ENCODE measurements at regions not wholly inside any gene's neighbourhood (a gene's known extent, or its start where the extent isn't known, plus 50 kb on each side); places are given as distances from the start of the nearest gene placed in this dataset.

- Histone ChIP-seq H3K9me3 (ENCODE audit: control insufficient read depth, low read length) (no peaks in the 10 kb centered on the region), H3K4me3 (ENCODE audit: low read length) (no peak overlapping the region), H3K9ac (ENCODE audit: low read length) (no peak overlapping the region), H3K27me3 (replicated peaks; ENCODE audit: control insufficient read depth, insufficient read depth, low read length) (no peaks in the 10 kb centered on the region), H3K4me1 (ENCODE audit: control insufficient read depth, insufficient read depth, low read length) (peaks cover 2% of the 10 kb centered on the region), H3K36me3 (ENCODE audit: control insufficient read depth, insufficient read depth, low read length, severe bottlenecking) (no peaks in the 10 kb centered on the region)
- DNase-seq (ENCODE audit: low read depth): no peak
These were observed 138.8 kb upstream of the CDH10 start for GRCh38 chr5:24783596-24783995.

DNA sequence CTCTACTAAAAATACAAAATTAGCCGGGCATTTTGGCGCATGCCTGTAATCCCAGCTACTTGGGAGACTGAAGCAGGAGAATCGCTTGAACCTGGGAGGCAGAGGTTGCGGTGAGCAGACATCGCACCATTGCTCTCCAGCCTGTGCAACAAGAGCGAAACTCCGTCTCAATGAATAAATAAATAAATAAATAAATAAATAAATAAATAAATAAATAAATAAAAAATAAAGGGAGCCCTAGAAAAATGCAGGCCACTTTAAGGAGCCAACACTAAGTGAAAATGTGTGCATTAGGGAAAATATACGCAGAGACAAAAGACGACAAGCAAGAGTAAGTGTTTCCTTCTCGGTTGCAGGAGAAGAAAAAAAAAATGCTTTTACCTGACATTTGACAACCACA is 132.6 kb upstream of the CDH10 start:
- Histone ChIP-seq H3K36me3 (ENCODE audit: control insufficient read depth, insufficient read depth, low read length, severe bottlenecking) (no peaks in the 10 kb centered on the region), H3K9me3 (ENCODE audit: control insufficient read depth, low read length) (no peaks in the 10 kb centered on the region)

DNA sequence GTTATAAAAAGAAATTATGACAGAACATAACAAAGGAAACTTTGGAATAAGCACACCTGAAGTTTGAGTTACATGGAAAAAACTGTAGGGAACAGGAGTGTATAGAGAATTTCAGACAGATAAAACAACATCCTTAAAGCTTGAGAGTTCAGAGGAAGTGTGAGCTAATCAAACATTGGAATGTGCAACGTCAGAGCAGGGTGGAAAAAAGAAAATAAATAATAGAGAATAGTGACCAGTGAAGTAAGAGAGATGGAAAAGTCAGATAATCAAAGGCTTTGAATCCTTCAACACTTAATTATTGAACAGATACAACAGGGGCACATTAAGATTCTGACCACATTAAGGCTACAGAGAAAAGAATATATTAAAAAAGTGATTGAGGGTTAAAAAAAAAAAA is 128.5 kb upstream of the CDH10 start:
- no peaks in the 10 kb centered on the region for H3K27me3 ChIP-seq (replicated peaks; ENCODE audit: control insufficient read depth, insufficient read depth, low read length)
- peak; percentile 64 for DNase-seq (ENCODE audit: low read depth)
- H3K4me1 ChIP-seq (ENCODE audit: control insufficient read depth, insufficient read depth, low read length): no peaks in the 10 kb centered on the region
- no peaks in the 10 kb centered on the region for H3K9me3 ChIP-seq (ENCODE audit: control insufficient read depth, low read length)
- H3K9ac ChIP-seq (ENCODE audit: low read length): no peak overlapping the region
- no peak overlapping the region for H3K4me3 ChIP-seq (ENCODE audit: low read length)
- no peaks in the 10 kb centered on the region for H3K36me3 ChIP-seq (ENCODE audit: control insufficient read depth, insufficient read depth, low read length, severe bottlenecking)

More for the DNA sequence above, 132.6 kb upstream of the CDH10 start:
- no peak overlapping the region for H3K9ac ChIP-seq (ENCODE audit: low read length)
- no peaks in the 10 kb centered on the region for H3K27me3 ChIP-seq (replicated peaks; ENCODE audit: control insufficient read depth, insufficient read depth, low read length)
- no peak overlapping the region for H3K4me3 ChIP-seq (ENCODE audit: low read length)
- H3K4me1 ChIP-seq (ENCODE audit: control insufficient read depth, insufficient read depth, low read length): no peaks in the 10 kb centered on the region
- DNase-seq (ENCODE audit: low read depth): no peak

GRCh38 chr5:24767086-24767485 is 122.3 kb upstream of the CDH10 start:
- no peaks in the 10 kb centered on the region for H3K4me1 ChIP-seq (ENCODE audit: control insufficient read depth, insufficient read depth, low read length)
- DNase-seq (ENCODE audit: low read depth): peak; percentile 55
- H3K4me3 ChIP-seq (ENCODE audit: low read length): no peak overlapping the region
- no peaks in the 10 kb centered on the region for H3K36me3 ChIP-seq (ENCODE audit: control insufficient read depth, insufficient read depth, low read length, severe bottlenecking)
- H3K9ac ChIP-seq (ENCODE audit: low read length): no peak overlapping the region
- H3K27me3 ChIP-seq (replicated peaks; ENCODE audit: control insufficient read depth, insufficient read depth, low read length): no peaks in the 10 kb centered on the region
- H3K9me3 ChIP-seq (ENCODE audit: control insufficient read depth, low read length): no peaks in the 10 kb centered on the region

DNA sequence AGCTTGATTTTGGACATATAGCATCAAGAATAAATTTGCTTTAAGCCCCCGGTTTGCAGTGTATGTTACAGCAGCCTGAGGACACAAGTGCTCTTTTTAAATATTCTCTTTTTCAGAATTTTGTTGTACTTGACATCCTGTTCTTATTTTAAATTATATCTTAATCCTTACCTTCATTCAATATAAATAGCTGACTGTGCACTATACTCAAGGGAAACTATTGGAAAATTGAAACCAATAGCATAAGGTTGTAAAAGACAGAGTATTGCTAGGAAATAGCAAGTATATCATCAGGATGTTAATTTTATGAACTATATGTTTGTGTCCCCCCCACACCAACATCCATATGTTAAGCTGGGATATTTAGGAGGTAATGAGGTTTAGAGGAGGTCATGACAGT is 120.4 kb upstream of the CDH10 start:
- Histone ChIP-seq H3K27me3 (replicated peaks; ENCODE audit: control insufficient read depth, insufficient read depth, low read length) (no peaks in the 10 kb centered on the region), H3K36me3 (ENCODE audit: control insufficient read depth, insufficient read depth, low read length, severe bottlenecking) (no peaks in the 10 kb centered on the region), H3K4me3 (ENCODE audit: low read length) (no peak overlapping the region), H3K9ac (ENCODE audit: low read length) (no peak overlapping the region), H3K9me3 (ENCODE audit: control insufficient read depth, low read length) (peaks cover 2% of the 10 kb centered on the region), H3K4me1 (ENCODE audit: control insufficient read depth, insufficient read depth, low read length) (no peaks in the 10 kb centered on the region)
- DNase-seq (ENCODE audit: low read depth): no peak

DNA sequence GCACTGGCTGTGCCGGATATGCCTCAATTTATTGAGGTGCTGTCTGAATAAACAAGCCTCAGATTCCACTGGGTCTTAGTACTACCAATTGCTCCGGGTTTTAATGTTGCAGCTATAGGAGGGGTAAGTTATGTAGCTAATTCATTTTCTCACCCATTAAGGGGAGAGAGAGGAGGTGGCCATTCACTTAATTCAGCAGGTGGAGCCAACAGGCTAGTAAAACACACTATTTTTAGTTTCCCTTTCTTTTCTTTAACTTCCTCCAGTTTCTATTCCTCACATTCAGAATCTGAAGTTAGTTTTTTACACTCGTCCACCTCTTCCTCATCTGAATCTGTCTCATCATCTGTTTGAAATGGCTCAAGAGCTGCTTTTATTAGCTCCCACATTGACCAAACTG is 105.6 kb upstream of the CDH10 start:
- Histone ChIP-seq H3K4me3 (ENCODE audit: low read length) (no peak overlapping the region), H3K9ac (ENCODE audit: low read length) (no peak overlapping the region), H3K4me1 (ENCODE audit: control insufficient read depth, insufficient read depth, low read length) (no peaks in the 10 kb centered on the region), H3K9me3 (ENCODE audit: control insufficient read depth, low read length) (no peaks in the 10 kb centered on the region), H3K36me3 (ENCODE audit: control insufficient read depth, insufficient read depth, low read length, severe bottlenecking) (no peaks in the 10 kb centered on the region), H3K27me3 (replicated peaks; ENCODE audit: control insufficient read depth, insufficient read depth, low read length) (no peaks in the 10 kb centered on the region)
- no peak for DNase-seq (ENCODE audit: low read depth)

GRCh38 chr5:24749701-24750100 is 104.9 kb upstream of the CDH10 start:
- Histone ChIP-seq H3K9ac (ENCODE audit: low read length) (no peak overlapping the region), H3K4me3 (ENCODE audit: low read length) (no peak overlapping the region), H3K27me3 (replicated peaks; ENCODE audit: control insufficient read depth, insufficient read depth, low read length) (no peaks in the 10 kb centered on the region), H3K36me3 (ENCODE audit: control insufficient read depth, insufficient read depth, low read length, severe bottlenecking) (no peaks in the 10 kb centered on the region), H3K9me3 (ENCODE audit: control insufficient read depth, low read length) (no peaks in the 10 kb centered on the region), H3K4me1 (ENCODE audit: control insufficient read depth, insufficient read depth, low read length) (no peaks in the 10 kb centered on the region)
- no peak for DNase-seq (ENCODE audit: low read depth)

DNA sequence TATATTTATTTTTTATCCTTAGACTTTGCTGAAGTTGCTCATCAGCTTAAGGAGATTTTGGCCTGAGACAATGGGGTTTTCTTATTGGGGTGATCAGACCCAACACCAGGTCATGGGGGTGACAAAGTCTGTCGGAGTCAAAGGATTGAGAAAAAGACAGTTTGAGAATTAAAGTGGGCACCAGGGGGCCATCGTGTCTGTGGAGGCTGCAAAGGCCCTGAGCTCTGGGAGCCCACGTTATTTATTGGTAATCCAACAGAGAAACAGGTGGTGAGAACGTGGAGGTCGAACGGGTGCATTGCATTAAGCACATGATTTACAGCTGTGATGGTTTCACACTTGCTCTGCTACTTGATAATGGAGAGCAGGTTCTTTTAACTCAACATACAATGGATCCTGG is 102.5 kb upstream of the CDH10 start:
- H3K9ac ChIP-seq (ENCODE audit: low read length): no peak overlapping the region
- H3K9me3 ChIP-seq (ENCODE audit: control insufficient read depth, low read length): no peaks in the 10 kb centered on the region

DNA sequence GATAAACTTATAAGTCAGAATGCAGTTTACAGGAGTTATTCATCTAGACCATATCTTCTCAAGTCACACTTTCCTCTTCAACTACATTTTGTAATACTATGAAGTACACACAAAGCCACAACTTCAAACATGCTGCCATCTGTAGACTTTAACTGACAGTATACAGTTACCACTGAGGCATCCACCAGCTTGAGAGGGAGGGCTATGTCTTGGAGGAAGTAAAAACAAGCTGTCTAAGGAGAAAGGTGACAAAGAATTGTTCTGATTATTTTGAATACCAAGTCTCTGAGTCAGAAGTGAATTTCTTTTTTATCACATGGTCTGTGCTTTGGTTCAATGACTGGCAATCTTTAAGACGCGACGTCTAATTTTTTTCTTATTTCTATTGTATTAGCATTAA is 97.6 kb upstream of the CDH10 start:
- Histone ChIP-seq H3K9me3 (ENCODE audit: control insufficient read depth, low read length) (no peaks in the 10 kb centered on the region), H3K36me3 (ENCODE audit: control insufficient read depth, insufficient read depth, low read length, severe bottlenecking) (no peaks in the 10 kb centered on the region), H3K4me1 (ENCODE audit: control insufficient read depth, insufficient read depth, low read length) (no peaks in the 10 kb centered on the region), H3K4me3 (ENCODE audit: low read length) (no peak overlapping the region), H3K27me3 (replicated peaks; ENCODE audit: control insufficient read depth, insufficient read depth, low read length) (no peaks in the 10 kb centered on the region), H3K9ac (ENCODE audit: low read length) (no peak overlapping the region)
- peak; percentile 20 for DNase-seq (ENCODE audit: low read depth)

More for the DNA sequence above, 102.5 kb upstream of the CDH10 start:
- Histone ChIP-seq H3K27me3 (replicated peaks; ENCODE audit: control insufficient read depth, insufficient read depth, low read length) (no peaks in the 10 kb centered on the region), H3K4me3 (ENCODE audit: low read length) (no peak overlapping the region), H3K36me3 (ENCODE audit: control insufficient read depth, insufficient read depth, low read length, severe bottlenecking) (no peaks in the 10 kb centered on the region), H3K4me1 (ENCODE audit: control insufficient read depth, insufficient read depth, low read length) (no peaks in the 10 kb centered on the region)
- DNase-seq (ENCODE audit: low read depth): no peak

DNA sequence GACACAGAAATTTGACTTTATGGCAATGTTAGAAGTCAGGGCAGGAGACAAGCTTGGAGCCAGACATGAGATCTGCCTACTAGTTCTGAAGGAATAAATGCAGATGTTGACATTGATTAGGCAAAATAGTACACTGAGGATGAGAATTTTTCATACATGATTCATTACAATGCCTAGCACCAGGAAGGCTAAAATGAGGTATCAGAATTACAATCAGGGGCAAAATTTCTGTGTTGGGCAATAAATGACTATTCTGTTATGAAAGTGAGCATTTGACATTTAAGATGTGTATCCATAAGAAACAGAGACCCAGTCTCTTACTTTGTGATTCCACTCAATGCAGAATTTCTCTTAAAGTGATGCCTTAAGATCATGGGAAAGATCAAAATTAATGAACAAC is 92.4 kb upstream of the CDH10 start:
- peak; percentile 14 for DNase-seq (ENCODE audit: low read depth)
- no peak overlapping the region for H3K4me3 ChIP-seq (ENCODE audit: low read length)
- no peaks in the 10 kb centered on the region for H3K27me3 ChIP-seq (replicated peaks; ENCODE audit: control insufficient read depth, insufficient read depth, low read length)
- no peaks in the 10 kb centered on the region for H3K4me1 ChIP-seq (ENCODE audit: control insufficient read depth, insufficient read depth, low read length)
- H3K9ac ChIP-seq (ENCODE audit: low read length): no peak overlapping the region
- no peaks in the 10 kb centered on the region for H3K36me3 ChIP-seq (ENCODE audit: control insufficient read depth, insufficient read depth, low read length, severe bottlenecking)
- no peaks in the 10 kb centered on the region for H3K9me3 ChIP-seq (ENCODE audit: control insufficient read depth, low read length)

DNA sequence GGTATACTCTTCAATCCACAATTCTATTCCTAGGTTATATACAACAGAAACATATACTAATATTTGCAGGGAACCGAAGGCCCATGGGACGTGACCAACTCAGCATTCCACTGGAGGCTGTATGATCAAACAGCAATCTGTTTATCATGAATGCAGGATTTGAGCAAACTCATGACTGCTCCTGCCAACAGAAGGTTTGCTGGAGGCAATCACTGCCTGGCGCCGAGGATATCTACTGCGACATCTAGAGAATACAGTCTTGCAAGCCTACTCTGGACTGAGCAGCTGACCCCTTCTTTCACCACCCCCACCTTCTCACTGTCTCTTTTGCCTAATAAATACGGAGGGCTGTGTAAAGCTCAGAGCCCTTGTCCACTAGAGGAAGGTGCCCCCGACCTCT is 90.5 kb upstream of the CDH10 start:
- Histone ChIP-seq H3K9ac (ENCODE audit: low read length) (no peak overlapping the region), H3K4me1 (ENCODE audit: control insufficient read depth, insufficient read depth, low read length) (no peaks in the 10 kb centered on the region), H3K27me3 (replicated peaks; ENCODE audit: control insufficient read depth, insufficient read depth, low read length) (no peaks in the 10 kb centered on the region), H3K36me3 (ENCODE audit: control insufficient read depth, insufficient read depth, low read length, severe bottlenecking) (no peaks in the 10 kb centered on the region), H3K9me3 (ENCODE audit: control insufficient read depth, low read length) (no peaks in the 10 kb centered on the region), H3K4me3 (ENCODE audit: low read length) (no peak overlapping the region)
- DNase-seq (ENCODE audit: low read depth): no peak

DNA sequence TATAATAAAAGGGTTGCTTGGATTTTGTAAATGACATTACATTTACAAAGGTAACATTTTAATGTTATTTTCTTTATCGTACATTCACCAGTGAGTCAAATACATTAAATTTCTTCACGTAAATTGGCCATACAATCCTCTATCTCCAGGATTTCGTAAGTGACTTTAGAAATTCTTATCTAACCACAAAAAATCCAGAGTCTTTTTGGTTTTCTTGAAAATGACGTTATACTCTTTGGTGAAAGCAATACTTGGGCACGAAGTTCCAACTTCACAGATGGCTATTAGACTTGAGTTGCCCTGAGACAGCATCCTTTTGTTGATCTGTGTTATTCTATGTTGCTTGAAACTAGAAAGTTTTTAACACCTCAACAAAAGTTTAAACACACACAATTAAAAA is 87.4 kb upstream of the CDH10 start:
- DNase-seq (ENCODE audit: low read depth): peak; percentile 22
- Histone ChIP-seq H3K27me3 (replicated peaks; ENCODE audit: control insufficient read depth, insufficient read depth, low read length) (no peaks in the 10 kb centered on the region), H3K4me1 (ENCODE audit: control insufficient read depth, insufficient read depth, low read length) (no peaks in the 10 kb centered on the region)

More for the DNA sequence above, 87.4 kb upstream of the CDH10 start:
- H3K4me3 ChIP-seq (ENCODE audit: low read length): no peak overlapping the region
- no peak overlapping the region for H3K9ac ChIP-seq (ENCODE audit: low read length)
- no peaks in the 10 kb centered on the region for H3K9me3 ChIP-seq (ENCODE audit: control insufficient read depth, low read length)
- no peaks in the 10 kb centered on the region for H3K36me3 ChIP-seq (ENCODE audit: control insufficient read depth, insufficient read depth, low read length, severe bottlenecking)
